DMS153 treated with DMSO at 0.1 percent for 48 hours (cell line): ENCODE measurements at regions not wholly inside any gene's neighbourhood (a gene's known extent, or its start where the extent isn't known, plus 50 kb on each side); places are given as distances from the start of the nearest gene placed in this dataset.

Experiments
- DNase-seq: peaks from one replicate; lab custom pipeline; 2025; ENCODE audit not compliant: unreplicated experiment; lab: John Stamatoyannopoulos, UW

DNA sequence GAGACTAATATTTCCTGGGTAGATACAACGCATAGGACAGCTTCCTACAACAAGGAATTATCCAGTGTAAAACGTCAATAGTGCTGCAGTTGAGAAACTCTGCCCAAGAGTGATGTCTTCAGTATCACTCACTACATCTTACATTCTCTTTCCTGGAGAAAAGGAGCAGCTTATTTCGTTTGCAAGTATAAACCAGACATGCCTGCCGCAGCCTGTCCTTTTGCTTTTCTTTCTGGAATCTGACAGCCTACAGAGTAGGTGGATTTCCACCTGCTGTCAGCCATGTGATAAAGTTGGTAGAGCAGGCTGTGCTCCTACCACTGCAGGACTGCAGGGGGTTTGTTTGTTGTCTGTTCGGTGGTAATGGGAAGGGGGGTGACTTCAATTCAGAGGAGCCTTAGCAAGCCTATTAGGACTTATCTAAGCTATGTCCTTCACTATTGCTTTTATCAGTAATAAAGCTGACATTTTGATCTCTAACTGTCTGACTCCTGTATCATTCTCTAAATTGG is 439.1 kb downstream of the GRB14 start:
- DNase-seq: no peak

DNA sequence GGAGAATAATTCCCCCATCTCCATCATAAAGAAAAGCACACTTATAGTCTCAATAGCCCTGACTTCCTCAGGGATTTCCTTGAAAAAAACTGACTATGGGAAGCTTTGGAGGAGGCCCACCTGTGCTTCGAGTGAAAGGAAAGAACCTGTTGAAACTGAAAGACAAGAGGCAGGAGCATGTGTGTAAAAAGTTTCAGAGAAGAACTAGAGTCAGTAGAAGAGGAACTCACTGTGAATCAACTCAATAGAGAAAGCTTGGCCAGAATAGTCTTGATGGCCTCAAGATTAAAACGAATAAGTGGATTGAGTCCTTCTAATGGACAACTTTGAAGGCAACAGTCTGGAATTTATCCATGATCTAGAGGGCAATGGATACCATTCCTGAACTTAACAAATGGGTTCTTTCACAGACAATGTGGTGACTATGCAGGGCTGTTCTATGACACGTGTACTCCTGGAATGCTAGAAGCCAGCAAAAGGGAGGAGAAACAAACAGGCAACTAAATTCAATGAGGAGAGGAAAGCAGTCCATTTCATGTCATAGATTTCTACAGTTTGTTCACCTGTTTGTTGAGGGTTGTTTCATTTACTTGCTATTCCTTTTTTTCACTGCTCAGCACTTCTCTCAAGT is 442.3 kb downstream of the GRB14 start:
- DNase-seq: no peak

DNA sequence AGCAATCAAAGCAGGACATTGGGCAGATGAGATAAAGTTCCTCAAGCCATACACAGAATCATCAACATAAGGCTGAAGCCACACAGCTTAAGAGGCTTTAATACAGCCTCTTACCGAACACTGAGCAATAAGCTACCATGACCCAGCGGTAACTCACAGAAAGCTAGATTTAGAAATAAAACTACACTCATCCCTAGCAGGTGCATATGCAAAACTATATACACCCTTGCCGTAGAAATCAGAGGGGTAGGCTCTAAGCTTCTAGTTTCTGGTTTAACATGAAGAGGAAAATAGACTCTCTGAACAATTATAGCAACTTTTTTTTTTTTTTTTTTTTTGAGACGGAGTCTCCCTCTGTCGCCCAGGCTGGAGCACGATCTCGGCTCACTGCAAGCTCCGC is 428.8 kb upstream of the FIGN start:
- DNase-seq: no peak

DNA sequence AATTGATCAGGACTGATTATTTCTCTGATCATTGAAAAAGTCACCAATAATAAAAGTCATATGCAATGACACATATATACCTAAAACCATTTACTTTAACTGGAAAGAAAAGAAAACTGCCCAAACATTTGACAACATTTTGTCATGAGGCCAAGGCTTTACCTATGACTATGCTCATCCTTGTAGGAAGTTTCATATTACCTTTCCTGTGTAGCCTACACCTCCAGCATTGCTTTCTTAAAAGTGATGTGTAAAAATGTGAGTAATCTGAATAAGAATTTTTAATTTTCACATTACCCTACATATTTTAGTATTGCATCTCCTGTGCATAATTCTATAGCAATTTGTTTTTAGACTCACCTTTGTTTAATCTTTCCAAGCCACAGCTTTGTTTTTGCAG is 419.8 kb upstream of the FIGN start:
- DNase-seq: no peak

DNA sequence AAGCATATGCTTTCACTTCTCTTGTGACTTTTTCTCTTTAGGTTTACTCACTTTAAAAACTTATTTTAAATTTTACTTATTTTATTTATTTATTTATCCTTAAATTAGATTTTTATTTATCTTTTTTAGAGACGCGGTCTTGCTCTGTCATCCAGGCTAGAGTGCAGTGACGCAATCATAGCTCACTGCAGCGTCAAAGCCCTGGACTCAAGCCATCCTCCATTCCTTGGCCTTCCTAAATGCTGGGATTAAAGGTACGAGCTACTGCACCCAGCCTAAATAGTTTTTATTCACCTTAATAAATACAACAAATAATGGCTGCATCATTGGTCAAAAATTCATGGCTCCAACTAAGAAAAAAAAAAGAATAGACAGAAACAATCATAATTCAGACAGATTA is 415.7 kb upstream of the FIGN start:
- no peak for DNase-seq

DNA sequence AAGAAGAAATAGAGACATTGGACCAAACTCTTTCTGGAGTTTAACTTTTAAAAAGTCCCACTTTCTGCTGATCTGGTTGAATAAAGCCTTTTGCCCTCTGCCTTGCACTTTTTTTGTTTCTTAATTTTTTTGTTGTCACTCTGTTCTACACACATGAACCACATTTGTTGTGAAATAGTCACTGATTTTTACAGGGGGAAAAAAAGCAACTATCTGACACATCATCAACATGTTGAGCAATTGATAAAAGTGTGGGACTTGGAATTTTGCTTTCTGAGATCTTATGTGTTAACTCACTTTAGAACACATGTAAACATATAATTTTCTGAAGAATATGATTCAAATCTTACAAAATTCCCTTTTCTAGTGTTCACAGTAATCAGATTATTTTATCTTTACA is 414.8 kb upstream of the FIGN start:
- DNase-seq: no peak

DNA sequence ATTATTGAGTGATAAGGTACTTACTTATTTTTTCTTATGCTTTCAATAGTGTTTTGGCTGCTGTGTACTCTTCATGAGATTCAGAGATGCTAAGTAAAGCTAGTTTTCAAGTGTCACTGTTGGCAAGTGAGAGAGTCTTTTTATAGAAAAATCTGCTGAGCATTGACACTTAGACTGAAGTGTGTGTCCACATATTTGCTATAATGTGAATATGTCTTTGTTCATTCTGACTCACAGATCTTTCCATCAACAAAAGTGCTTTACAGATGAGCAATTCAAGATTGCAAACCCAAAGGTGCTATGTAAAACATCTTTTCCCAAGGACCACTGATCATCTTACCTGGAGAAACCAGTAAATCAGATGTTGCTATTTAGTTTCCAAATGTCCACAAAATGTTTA is 410.6 kb upstream of the FIGN start:
- no peak for DNase-seq

DNA sequence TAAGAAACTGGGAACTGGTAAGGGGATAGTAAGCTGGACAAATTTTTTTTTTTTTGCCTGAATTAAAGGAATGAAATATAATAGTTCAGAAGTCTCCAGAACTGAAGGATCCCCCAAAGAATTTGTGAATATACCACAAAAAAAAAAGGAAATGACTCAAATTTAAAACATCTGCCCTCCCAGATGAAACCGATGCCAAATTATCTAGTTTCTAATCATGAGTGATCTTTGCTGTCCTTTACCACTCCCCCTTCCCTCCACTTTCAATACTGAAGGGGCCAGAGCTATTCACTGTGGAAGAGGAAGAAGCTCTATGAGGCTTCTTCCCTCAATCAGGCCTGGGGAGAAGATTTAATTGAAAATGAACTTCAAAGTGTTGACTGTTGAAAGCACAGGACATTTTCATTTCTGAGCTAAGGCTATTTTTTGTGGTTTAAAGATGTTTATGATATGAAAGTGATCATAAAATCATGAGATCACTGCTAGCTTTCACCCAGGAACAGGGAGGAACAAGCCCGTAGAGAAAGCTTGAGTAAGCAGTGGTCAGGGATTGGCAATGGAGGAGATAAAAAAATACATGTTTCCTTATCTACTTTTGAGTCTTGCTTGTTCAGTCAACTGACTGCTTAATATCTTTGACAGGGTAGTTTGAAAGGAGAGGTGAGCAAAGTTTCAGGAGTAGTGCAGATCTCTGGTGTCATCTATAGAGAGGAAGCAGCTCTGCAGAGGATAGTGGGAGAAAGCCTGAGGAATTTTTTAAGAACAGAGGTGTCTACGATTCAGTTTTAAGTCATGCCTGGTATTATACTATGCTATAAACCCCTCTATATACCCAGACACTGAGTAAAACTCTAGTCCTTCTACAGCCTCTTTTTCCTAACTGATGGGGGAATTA is 409.5 kb upstream of the FIGN start:
- no peak for DNase-seq

DNA sequence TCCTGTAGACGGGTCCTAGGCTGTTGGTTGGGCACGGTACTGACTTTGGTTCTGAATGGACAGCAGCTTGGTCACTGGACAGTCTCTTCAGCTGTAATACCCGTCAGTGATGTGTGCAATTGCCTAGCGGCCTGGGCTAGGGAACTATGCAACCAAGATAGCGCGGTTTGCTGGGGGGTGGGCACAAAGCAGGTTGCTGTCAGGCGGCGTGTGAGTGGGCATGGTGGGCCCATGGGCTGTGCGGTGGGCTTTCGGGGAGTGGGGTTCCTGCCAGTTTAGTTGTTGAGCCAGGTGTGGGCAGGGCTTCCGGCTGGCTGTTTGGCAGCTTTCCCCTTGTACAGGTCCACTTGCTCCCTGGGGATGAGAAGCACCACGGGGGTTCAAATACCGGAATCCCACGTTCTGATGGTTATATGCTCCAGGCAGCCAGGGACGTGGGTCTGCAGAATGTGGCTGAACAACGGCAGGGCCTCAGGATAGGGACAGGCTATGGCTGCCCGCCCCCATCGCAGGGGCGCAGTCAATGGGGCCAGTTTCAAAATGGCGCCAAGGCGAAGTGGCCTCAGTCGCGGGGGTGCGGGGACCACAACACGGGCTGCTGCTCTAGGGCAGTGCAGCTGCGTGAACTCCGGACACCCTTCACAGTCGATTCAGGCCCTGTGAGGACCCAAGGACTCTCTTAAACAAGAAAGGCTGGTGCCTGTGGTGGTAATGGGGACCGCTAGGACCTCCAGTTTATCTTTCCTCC is 407.5 kb upstream of the FIGN start:
- DNase-seq: no peak

DNA sequence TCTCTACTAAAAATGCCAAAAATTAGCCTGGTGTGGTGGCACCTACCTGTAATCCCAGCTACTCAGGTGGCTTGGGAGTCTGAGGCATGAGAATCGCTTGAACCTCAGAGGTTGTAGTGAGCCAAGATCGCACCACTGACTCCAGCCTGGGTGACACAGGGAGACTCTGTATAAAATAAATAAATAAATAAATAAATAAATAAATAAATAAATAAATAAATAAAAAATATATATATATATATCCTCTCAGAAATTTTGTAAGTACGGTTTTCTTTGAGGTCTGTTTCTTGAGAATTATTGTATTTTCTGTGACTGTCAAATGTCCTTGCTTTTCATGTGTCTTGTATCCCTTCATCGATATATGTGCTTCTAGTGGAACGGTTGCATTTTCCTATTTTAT is 406.9 kb upstream of the FIGN start:
- DNase-seq: no peak

DNA sequence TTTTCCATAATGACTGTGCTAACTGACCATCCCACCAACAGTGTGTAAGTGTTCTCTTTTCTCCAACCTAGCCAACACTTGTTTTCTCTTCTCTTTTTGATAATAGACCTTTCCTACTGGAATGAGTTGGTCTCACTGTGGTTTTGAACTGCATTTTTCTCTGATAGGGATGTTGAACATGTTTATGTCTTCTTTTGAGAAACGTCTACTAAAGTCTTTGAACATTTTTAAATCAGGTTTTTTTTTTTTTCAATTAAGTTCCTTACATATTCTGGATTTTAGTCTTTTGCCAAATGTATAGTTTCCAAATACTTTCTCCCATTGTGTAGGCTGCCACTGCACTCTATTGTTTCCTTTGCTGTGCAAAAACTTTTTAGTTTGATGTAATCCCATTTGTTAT is 405.5 kb upstream of the FIGN start:
- no peak for DNase-seq

DNA sequence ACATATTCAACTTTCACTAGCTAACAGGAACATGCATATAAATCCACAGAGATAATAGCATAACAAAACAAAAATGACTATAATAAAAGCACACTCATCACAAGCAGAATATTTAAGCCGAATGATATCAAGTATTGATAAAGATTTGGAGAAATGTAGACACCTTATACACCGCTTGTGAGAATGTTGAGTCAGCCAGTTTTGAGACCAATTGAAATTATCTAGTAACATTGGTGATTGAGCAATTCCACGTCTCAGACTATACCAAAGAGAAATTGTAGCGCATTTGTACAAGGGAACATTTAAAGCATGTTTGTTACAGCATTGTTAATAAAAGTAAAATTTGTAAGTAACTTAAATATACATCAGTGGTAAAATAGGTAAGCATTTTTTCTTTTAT is 402.9 kb upstream of the FIGN start:
- no peak for DNase-seq

DNA sequence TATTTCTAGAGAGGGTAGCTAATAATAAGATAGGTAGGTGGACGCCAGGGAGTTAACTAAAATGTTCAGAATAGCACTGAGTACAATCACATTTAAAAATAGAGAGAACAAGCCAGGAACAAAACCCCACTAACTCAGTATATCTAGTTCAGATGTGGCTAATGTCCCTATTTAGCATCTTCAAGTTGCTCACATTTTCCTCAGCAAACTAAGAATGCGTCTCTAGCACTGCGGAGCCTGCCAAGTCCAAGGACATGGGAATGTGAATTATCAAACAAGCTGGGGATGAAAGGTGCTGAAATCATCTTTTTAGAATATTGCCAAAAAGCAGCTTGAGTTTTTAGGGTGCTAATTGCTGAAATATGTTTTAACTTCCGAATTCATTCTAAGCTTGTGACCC is 398.5 kb upstream of the FIGN start:
- no peak for DNase-seq

DNA sequence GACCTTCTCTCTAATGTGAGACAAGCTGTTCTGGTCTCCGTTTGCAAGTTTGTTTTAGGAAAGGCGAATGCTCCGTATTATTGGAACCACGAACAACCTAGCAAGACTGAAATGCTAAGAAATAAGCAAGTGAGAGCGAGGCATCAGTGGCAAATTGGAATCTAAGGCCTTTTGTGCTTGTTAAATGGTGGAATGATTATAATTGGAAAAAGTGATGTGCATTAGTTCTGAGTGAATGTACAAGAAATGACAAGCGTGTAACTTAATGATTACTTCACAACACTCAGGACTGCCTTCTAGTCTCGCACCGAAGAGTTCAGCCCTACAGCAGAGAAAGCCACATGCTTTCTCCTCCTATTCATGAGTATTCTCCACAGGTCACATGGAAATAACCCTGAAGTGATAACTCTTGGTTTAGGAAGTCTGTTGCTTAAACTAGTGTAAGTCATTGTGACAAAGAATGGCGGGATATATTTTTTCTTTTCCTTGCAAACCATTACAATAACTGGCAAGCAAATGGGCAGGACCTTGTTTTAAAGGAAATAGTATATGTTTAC is 392.2 kb upstream of the FIGN start:
- no peak for DNase-seq

DNA sequence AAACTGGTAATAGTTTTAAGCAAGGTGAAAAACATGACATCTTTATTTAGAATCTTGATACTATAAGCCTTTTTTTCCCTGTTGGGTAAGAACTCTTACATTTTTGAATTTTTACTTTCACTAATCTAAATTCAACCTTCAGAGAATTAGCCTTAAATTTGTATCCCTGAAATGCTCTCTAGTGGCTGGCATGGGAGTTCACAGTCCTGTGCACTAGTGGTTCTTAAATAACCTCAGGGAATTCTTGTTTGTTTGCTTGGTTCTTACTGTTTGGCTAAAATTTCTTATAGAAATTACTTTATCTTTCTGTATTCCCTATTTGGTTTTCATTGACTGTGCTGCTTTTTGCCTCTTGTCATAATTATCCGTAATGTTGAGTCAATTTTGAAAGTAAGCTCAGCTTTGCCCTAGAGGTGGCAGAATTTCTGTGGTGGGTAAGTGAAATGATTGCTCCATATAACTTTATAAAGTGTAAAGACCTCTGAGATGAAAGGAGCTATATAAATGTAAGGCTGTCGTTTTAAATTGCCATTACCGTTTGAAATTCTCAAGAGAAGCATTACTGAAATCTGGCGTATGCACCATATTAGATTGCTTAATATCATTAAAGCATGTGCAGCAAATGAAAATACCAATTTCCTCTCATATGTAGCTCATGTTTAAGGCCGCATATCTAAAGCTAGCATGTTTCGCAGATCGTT is 391.3 kb upstream of the FIGN start:
- no peak for DNase-seq

DNA sequence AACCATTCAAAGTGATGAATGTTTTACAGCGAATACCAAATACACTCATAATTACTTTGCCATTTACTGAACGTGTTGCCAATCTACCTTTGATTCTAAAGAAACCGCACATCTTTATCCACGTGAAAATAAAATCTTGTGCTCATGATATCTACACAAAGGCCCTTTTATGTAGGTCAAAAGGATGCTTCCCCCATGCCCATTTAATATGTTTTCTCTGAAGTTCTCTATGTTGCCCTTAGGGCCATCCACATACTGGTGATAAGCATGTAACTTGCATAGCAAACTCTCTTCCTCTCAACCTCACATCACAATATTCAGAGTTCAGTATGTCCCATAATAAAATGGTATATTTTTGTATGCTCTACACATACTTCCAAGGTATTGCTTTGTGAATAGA is 380.0 kb upstream of the FIGN start:
- no peak for DNase-seq

DNA sequence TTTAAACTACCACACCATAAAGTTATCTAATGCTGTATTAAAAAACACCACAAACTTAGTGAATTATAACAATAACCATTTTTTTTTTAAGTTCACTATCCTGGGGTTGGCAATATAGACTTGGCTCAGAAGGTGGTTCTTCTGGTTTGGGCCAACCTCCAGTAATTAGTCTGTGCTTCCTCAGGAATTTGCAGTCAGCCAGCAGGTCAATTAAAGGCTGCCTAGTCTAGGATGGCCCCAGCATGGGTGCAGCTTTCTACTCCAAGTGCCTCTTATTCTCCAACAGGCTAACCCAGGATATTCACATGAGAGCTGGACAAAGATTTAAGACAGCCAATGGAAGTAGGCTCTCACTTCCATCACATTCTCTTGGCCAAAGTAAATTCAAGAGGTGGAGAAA is 379.1 kb upstream of the FIGN start:
- no peak for DNase-seq

DNA sequence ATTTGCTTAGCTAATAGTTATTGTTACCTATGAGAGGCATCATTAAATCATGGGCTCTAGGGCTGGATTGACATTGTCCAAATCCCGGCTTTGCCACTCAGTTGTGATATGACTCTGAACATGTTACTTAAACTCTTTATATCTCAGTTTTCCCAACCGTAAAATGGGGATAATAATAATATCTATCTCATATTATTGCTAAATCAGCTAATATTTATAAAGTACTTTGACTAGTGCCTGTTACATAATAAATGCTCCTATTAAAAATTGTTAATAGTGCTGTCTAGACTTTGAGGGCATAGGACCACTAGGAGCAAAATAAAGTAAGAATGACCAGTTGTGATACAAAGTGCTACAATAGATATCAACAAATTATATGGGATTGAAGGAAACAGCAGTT is 376.3 kb upstream of the FIGN start:
- DNase-seq: no peak

DNA sequence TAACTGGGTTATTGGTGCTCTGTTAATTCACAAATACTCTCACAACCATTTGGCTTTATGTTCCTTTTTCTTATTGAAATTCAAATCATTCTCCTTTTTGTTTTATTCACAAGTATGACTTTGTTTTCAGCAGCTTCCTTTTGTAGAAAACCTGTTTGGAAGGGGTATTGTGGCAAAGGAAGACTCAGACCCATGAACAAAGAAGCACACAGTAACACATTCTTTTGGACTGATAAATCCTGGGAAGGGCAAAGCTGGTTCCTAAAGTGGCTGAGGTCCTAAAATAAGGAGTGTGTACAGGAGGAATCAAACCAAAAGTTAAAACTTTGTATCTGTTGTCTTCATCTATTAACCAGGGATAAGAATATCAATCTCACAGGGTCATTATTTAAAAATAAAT is 374.7 kb upstream of the FIGN start:
- DNase-seq: no peak

DNA sequence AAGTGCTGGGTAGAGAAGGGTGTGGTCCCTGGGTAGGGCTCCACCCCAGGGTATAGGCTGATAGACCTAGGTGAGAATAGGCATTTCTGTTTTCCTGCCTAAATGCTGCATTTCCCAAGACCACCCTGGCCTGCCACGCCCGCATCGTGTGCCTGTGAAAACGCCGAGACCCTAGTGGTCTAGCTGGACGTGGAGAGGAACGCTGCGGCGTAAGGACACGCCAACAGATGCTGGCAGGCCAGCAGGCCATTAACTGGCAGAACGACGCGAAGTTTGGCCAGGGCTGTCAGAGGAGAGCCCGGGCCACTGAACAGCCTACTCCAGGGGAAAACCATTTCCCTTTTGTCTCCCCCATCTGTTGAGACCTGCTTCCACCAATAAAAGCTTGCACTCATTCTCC is 373.2 kb upstream of the FIGN start:
- DNase-seq: no peak

DNA sequence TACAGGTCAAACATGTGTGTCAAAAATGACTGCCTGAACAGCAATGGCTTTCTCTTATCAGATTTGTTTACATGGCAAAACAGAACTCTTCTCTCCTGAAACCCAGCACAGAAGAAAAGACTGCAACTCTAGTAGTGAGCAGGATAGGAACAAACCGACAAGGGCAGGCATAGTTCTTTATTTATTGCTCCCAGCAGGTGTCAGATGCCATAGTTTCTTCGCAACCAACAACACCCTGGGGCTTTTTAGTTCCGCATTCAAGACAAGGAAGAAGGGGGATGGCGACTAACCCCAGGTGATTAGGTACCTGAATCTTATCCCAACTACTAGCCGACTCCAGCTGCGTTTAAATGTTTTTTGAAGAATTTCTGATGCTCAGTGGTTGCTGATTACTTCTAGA is 367.5 kb upstream of the FIGN start:
- DNase-seq: no peak
